GM12878 (cell line): ENCODE measurements at regions not wholly inside any gene's neighbourhood (a gene's known extent, or its start where the extent isn't known, plus 50 kb on each side); places are given as distances from the start of the nearest gene placed in this dataset.

Source experiments
- ASH2L ChIP-seq: fragments of 300-600, 200-600 bp; sonication (generic); IDR thresholded peaks from 2 replicates; pipeline ENCODE4 v1.6.1; 2017; ENCODE audit warnings: low read depth, mild to moderate bottlenecking, borderline replicate concordance
- ATF7 ChIP-seq: fragments of 450-650 bp; IDR thresholded peaks from 2 replicates; pipeline ENCODE4 v1.6.1; 2016; ENCODE audit warnings: low read depth, mild to moderate bottlenecking
- BCL11A ChIP-seq: IDR thresholded peaks from 2 replicates; pipeline ENCODE4 v1.6.1; 2011; ENCODE audit warnings: low read depth, low read length
- BCLAF1 ChIP-seq: fragments of 450-650 bp; IDR thresholded peaks from 2 replicates; pipeline ENCODE4 v1.6.1; 2017; ENCODE audit warnings: antibody characterized with exemption, mild to moderate bottlenecking, moderate library complexity
- CEBPB ChIP-seq, 2 experiments: fragments of 150-350 bp in 1 of 2; IDR thresholded peaks; 2 replicates each; pipeline ENCODE4 v1.6.1; 2012 to 2014; ENCODE audit warnings: low read depth in 2 of 2, low read length in 2 of 2, borderline replicate concordance in 1 of 2, inconsistent platforms in 1 of 2
- KAT2A ChIP-seq: conservative IDR thresholded peaks from 2 replicates; pipeline ENCODE4 v1.6.1; 2011; ENCODE audit warnings: low read depth, low read length; ENCODE audit not compliant: control insufficient read depth
- LARP7 ChIP-seq: fragments of 450-650 bp; IDR thresholded peaks from 2 replicates; pipeline ENCODE4 v1.6.1; 2017; ENCODE audit warnings: mild to moderate bottlenecking
- MEF2B ChIP-seq: fragments of 450-650 bp; IDR thresholded peaks from 2 replicates; pipeline ENCODE4 v1.6.1; 2018; ENCODE audit warnings: mild to moderate bottlenecking, moderate library complexity; ENCODE audit not compliant: partially characterized antibody, poor library complexity, severe bottlenecking
- NR2C1 ChIP-seq: fragments of 450-650 bp; IDR thresholded peaks from 2 replicates; pipeline ENCODE4 v1.6.1; 2017; ENCODE audit warnings: antibody characterized with exemption, mild to moderate bottlenecking, moderate library complexity
- POU2F2 ChIP-seq: IDR thresholded peaks from 3 replicates; pipeline ENCODE4 v1.6.1; 2011; ENCODE audit warnings: low read depth, mild to moderate bottlenecking, low read length, borderline replicate concordance
- RB1 ChIP-seq: fragments of 450-650 bp; formaldehyde crosslinking; IDR thresholded peaks from 2 replicates; pipeline ENCODE4 v1.6.1; 2017; ENCODE audit warnings: mild to moderate bottlenecking, borderline replicate concordance
- RELA ChIP-seq: fragments of 450-650 bp; IDR thresholded peaks from 2 replicates; pipeline ENCODE4 v1.8.0; 2014; ENCODE audit warnings: borderline replicate concordance; ENCODE audit not compliant: partially characterized antibody
- RUNX3 ChIP-seq: IDR thresholded peaks from 2 replicates; pipeline ENCODE4 v1.6.1; 2012; ENCODE audit warnings: low read length, inconsistent platforms
- TARDBP ChIP-seq: IDR thresholded peaks from 2 replicates; pipeline ENCODE4 v1.6.1; 2016; ENCODE audit warnings: borderline replicate concordance
- WRNIP1 ChIP-seq: IDR thresholded peaks from 2 replicates; pipeline ENCODE4 v1.6.1; 2011; ENCODE audit warnings: low read depth, low read length, improper control_type of control experiment, borderline replicate concordance
- TF ChIP-seq, protein P1 (sequence below): fragments of 450-650 bp; formaldehyde crosslinking; IDR thresholded peaks from 2 replicates; pipeline ENCODE4 v1.4.0; 2022; ENCODE audit warnings: mild to moderate bottlenecking, moderate library complexity
- TF ChIP-seq, protein P2 (sequence below): fragments of 450-650 bp; IDR thresholded peaks from 2 replicates; pipeline ENCODE4 v1.6.1; 2017; ENCODE audit warnings: mild to moderate bottlenecking
- TF ChIP-seq, protein P3 (sequence below): IDR thresholded peaks from 2 replicates; pipeline ENCODE4 v1.6.1; 2012; ENCODE audit warnings: mild to moderate bottlenecking, low read depth, low read length

DNA sequence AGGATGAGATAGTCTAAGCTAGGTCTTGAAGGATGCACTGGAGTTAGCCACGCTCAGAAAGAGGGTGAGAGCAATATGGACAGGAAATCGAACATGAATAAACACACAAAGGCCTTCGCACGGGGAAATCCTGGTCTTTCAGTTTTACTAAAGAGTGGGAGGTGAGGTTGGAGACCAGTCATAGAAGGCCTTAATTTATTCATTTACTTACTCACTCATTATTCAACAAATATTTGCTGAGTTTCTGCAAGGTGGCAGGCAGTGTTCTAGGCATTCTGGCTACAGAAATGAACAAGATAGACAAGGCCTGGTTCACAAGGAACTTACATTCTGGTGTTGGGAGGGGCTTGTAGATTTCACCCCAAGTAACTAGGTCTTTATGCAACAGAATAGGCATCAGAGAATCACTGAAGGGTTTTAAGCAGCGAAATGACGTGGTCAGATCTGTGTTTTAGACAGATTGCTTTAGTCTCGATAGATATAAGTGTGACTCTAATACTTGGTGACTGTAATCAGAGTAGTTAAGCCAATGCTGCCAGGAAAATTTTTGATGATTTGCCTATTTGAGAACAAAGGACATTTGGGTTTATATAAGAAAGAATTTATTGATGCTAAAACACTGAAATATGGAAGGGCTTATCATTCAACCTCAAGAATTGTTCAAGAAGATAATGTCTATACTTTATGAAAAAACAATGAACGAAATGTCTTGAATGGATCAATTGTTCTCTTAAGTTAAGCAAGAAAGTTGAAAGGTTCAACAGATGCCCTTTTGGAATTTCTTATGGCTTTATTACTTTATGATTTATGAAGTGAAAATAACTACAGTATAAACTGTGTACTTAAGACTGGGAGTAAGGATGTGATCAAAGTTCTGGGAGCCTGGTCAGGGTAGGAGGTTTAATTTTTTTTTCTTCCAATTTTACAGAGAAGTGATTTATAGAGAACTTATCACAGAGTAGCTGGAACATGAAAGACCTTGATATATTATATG lies 184.4 kb upstream of the CASK start (continued):
- no peak for TF ChIP-seq RB1
- peak; percentile 79 for TF ChIP-seq BCL11A
- TF ChIP-seq POU2F2 = peak; percentile 28; the same call in 1 of the 3 replicates
- TF ChIP-seq RELA = peak; percentile 26
- TF ChIP-seq, protein P1, sequence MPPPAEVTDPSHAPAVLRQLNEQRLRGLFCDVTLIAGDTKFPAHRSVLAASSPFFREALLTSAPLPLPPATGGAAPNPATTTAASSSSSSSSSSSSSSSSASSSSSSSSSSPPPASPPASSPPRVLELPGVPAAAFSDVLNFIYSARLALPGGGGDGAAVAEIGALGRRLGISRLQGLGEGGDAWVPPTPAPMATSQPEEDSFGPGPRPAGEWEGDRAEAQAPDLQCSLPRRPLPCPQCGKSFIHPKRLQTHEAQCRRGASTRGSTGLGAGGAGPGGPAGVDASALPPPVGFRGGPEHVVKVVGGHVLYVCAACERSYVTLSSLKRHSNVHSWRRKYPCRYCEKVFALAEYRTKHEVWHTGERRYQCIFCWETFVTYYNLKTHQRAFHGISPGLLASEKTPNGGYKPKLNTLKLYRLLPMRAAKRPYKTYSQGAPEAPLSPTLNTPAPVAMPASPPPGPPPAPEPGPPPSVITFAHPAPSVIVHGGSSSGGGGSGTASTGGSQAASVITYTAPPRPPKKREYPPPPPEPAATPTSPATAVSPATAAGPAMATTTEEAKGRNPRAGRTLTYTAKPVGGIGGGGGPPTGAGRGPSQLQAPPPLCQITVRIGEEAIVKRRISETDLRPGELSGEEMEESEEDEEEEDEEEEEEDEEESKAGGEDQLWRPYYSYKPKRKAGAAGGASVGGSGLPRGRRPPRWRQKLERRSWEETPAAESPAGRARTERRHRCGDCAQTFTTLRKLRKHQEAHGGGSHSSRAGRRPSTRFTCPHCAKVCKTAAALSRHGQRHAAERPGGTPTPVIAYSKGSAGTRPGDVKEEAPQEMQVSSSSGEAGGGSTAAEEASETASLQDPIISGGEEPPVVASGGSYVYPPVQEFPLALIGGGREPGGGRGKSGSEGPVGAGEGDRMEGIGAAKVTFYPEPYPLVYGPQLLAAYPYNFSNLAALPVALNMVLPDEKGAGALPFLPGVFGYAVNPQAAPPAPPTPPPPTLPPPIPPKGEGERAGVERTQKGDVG (CRISPR knock-in tag) = no peak
- peak; percentile 77 for TF ChIP-seq RUNX3
- no peak for TF ChIP-seq ATF7
- TF ChIP-seq LARP7 = no peak
- TF ChIP-seq, protein P2, sequence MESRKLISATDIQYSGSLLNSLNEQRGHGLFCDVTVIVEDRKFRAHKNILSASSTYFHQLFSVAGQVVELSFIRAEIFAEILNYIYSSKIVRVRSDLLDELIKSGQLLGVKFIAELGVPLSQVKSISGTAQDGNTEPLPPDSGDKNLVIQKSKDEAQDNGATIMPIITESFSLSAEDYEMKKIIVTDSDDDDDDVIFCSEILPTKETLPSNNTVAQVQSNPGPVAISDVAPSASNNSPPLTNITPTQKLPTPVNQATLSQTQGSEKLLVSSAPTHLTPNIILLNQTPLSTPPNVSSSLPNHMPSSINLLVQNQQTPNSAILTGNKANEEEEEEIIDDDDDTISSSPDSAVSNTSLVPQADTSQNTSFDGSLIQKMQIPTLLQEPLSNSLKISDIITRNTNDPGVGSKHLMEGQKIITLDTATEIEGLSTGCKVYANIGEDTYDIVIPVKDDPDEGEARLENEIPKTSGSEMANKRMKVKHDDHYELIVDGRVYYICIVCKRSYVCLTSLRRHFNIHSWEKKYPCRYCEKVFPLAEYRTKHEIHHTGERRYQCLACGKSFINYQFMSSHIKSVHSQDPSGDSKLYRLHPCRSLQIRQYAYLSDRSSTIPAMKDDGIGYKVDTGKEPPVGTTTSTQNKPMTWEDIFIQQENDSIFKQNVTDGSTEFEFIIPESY = no peak
- TF ChIP-seq KAT2A = no peak
- no peak for TF ChIP-seq NR2C1
- no peak for TF ChIP-seq ASH2L
- TF ChIP-seq BCLAF1 = no peak
- no peak for TF ChIP-seq TARDBP
- TF ChIP-seq WRNIP1 = no peak
- no peak for TF ChIP-seq MEF2B
- TF ChIP-seq, protein P3, sequence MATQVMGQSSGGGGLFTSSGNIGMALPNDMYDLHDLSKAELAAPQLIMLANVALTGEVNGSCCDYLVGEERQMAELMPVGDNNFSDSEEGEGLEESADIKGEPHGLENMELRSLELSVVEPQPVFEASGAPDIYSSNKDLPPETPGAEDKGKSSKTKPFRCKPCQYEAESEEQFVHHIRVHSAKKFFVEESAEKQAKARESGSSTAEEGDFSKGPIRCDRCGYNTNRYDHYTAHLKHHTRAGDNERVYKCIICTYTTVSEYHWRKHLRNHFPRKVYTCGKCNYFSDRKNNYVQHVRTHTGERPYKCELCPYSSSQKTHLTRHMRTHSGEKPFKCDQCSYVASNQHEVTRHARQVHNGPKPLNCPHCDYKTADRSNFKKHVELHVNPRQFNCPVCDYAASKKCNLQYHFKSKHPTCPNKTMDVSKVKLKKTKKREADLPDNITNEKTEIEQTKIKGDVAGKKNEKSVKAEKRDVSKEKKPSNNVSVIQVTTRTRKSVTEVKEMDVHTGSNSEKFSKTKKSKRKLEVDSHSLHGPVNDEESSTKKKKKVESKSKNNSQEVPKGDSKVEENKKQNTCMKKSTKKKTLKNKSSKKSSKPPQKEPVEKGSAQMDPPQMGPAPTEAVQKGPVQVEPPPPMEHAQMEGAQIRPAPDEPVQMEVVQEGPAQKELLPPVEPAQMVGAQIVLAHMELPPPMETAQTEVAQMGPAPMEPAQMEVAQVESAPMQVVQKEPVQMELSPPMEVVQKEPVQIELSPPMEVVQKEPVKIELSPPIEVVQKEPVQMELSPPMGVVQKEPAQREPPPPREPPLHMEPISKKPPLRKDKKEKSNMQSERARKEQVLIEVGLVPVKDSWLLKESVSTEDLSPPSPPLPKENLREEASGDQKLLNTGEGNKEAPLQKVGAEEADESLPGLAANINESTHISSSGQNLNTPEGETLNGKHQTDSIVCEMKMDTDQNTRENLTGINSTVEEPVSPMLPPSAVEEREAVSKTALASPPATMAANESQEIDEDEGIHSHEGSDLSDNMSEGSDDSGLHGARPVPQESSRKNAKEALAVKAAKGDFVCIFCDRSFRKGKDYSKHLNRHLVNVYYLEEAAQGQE = no peak
- TF ChIP-seq CEBPB (IDR thresholded peaks at IDR 0.05; ENCODE audit: borderline replicate concordance in 1 of 2, low read depth in 2 of 2, low read length in 2 of 2) = no peak
